ENCODE measurements at regions not wholly inside any gene's neighbourhood (a gene's known extent, or its start where the extent isn't known, plus 50 kb on each side); places are given as distances from the start of the nearest gene placed in this dataset.

DNA sequence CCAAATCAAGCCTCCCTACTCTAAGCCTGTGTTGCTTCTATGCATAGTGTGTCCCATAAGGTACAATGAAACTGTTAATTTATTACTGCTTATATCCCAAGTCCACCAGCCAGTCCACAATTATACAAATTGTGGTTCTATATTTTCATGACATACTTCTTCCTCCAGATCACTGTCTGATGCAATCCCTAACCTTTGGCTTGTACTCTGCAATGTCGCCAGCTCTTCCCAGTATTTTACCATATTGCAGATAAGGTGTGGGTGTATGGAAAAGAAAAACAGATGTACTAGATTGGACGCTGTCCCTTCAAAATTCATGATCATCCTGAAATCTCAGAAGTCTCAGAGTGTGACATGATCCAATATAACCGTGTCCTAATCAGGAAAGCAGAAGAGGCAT lies 286.2 kb downstream of the GASK1B start:
- no peak overlapping the region for H3K4me2 ChIP-seq (ENCODE audit: low read depth, low read length, poor library complexity, severe bottlenecking)
- no peaks in the 10 kb centered on the region for H3K36me3 ChIP-seq (ENCODE audit: low read length)
- no peak overlapping the region for H2AFZ ChIP-seq (ENCODE audit: low read depth, low read length, severe bottlenecking)
- H3K9me2 ChIP-seq (replicated peaks; ENCODE audit: insufficient read depth, low read length): no peaks in the 10 kb centered on the region
- no peak overlapping the region for H3K9ac ChIP-seq (ENCODE audit: low read length)
- H3F3A ChIP-seq (ENCODE audit: insufficient read depth): no peaks in the 10 kb centered on the region
- no peaks in the 10 kb centered on the region for H3K9me3 ChIP-seq (ENCODE audit: insufficient read depth, low read length)
- H3K27ac ChIP-seq (ENCODE audit: low read depth, low read length): no peak overlapping the region
- no peak for TF ChIP-seq EZH2phosphoT487 (conservative IDR thresholded peaks at IDR 0.05; ENCODE audit: low read length)
- TF ChIP-seq, protein P1, sequence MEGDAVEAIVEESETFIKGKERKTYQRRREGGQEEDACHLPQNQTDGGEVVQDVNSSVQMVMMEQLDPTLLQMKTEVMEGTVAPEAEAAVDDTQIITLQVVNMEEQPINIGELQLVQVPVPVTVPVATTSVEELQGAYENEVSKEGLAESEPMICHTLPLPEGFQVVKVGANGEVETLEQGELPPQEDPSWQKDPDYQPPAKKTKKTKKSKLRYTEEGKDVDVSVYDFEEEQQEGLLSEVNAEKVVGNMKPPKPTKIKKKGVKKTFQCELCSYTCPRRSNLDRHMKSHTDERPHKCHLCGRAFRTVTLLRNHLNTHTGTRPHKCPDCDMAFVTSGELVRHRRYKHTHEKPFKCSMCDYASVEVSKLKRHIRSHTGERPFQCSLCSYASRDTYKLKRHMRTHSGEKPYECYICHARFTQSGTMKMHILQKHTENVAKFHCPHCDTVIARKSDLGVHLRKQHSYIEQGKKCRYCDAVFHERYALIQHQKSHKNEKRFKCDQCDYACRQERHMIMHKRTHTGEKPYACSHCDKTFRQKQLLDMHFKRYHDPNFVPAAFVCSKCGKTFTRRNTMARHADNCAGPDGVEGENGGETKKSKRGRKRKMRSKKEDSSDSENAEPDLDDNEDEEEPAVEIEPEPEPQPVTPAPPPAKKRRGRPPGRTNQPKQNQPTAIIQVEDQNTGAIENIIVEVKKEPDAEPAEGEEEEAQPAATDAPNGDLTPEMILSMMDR (IDR thresholded peaks at IDR 0.05; ENCODE audit: insufficient read depth, low read length, poor library complexity, severe bottlenecking): no peak
- H3K27me3 ChIP-seq (ENCODE audit: low read length): no peaks in the 10 kb centered on the region
- no peak overlapping the region for H3K4me3 ChIP-seq (ENCODE audit: insufficient read depth, low read length, poor library complexity, severe bottlenecking)
- H4K20me1 ChIP-seq (ENCODE audit: low read depth, low read length): no peaks in the 10 kb centered on the region
- H3K79me2 ChIP-seq (ENCODE audit: insufficient read depth, low read length): no peaks in the 10 kb centered on the region

DNA sequence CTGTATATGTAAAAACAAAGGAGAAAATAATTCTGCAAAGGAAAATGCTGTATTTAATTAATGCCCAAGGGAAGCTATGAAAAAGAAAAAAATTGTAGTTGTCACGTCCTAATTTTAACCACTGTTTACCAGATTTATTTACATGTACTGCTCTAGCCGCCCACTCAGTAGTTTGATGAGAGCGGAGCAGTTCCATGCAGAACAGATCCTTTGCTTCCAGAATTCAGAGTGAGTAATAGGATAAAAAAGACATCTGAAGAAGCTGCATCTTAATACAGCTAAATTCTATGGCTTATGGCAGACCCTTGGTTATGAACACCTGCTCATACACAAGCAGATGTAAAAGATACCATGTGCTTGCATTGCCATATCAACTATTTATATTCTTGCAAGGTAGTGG lies 287.0 kb downstream of the GASK1B start:
- H3K4me2 ChIP-seq (ENCODE audit: low read depth, low read length, poor library complexity, severe bottlenecking): no peak overlapping the region
- no peaks in the 10 kb centered on the region for H3F3A ChIP-seq (ENCODE audit: insufficient read depth)

DNA sequence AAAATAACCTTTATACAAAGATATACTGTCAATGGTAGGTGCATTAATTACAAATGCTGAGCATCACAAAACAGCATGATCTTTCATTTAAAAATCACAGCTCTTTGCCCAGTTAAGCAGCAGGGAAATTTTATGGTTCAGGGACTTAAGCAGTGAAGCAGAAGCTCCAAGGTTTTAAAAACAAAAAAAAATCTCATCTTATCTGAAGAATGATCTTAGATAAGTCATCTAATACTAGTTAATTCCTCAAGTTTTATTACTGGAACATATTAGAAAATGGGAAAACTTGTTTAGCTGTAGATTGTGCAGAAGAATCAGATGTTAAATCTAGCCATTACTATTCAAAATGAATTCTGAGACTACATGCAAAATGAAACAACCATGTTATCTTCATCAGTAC lies 289.9 kb downstream of the GASK1B start:
- Histone ChIP-seq H3K27ac (ENCODE audit: low read depth, low read length) (no peak overlapping the region), H3K27me3 (ENCODE audit: low read length) (no peaks in the 10 kb centered on the region), H3K9ac (ENCODE audit: low read length) (no peak overlapping the region), H3K9me3 (ENCODE audit: insufficient read depth, low read length) (no peaks in the 10 kb centered on the region), H4K20me1 (ENCODE audit: low read depth, low read length) (no peaks in the 10 kb centered on the region), H2AFZ (ENCODE audit: low read depth, low read length, severe bottlenecking) (no peak overlapping the region), H3K4me3 (ENCODE audit: insufficient read depth, low read length, poor library complexity, severe bottlenecking) (no peak overlapping the region), H3K36me3 (ENCODE audit: low read length) (no peaks in the 10 kb centered on the region), H3K79me2 (ENCODE audit: insufficient read depth, low read length) (no peaks in the 10 kb centered on the region), H3K9me2 (replicated peaks; ENCODE audit: insufficient read depth, low read length) (no peaks in the 10 kb centered on the region), H3F3A (ENCODE audit: insufficient read depth) (no peaks in the 10 kb centered on the region), H3K4me2 (ENCODE audit: low read depth, low read length, poor library complexity, severe bottlenecking) (no peak overlapping the region)
- TF ChIP-seq, protein P1 (IDR thresholded peaks at IDR 0.05; ENCODE audit: insufficient read depth, low read length, poor library complexity, severe bottlenecking): no peak
- TF ChIP-seq EZH2phosphoT487 (conservative IDR thresholded peaks at IDR 0.05; ENCODE audit: low read length): no peak

More for the DNA sequence above, 287.0 kb downstream of the GASK1B start:
- H3K9me2 ChIP-seq (replicated peaks; ENCODE audit: insufficient read depth, low read length): no peaks in the 10 kb centered on the region
- H3K27me3 ChIP-seq (ENCODE audit: low read length): no peaks in the 10 kb centered on the region
- no peak overlapping the region for H3K27ac ChIP-seq (ENCODE audit: low read depth, low read length)
- no peak overlapping the region for H2AFZ ChIP-seq (ENCODE audit: low read depth, low read length, severe bottlenecking)
- H4K20me1 ChIP-seq (ENCODE audit: low read depth, low read length): no peaks in the 10 kb centered on the region
- H3K4me3 ChIP-seq (ENCODE audit: insufficient read depth, low read length, poor library complexity, severe bottlenecking): no peak overlapping the region
- no peaks in the 10 kb centered on the region for H3K36me3 ChIP-seq (ENCODE audit: low read length)
- no peaks in the 10 kb centered on the region for H3K9me3 ChIP-seq (ENCODE audit: insufficient read depth, low read length)
- TF ChIP-seq EZH2phosphoT487 (conservative IDR thresholded peaks at IDR 0.05; ENCODE audit: low read length): no peak
- TF ChIP-seq, protein P1 (IDR thresholded peaks at IDR 0.05; ENCODE audit: insufficient read depth, low read length, poor library complexity, severe bottlenecking): no peak
- no peak overlapping the region for H3K9ac ChIP-seq (ENCODE audit: low read length)
- H3K79me2 ChIP-seq (ENCODE audit: insufficient read depth, low read length): no peaks in the 10 kb centered on the region

All from SU-DHL-6 (cell line).